SK-N-SH (cell line): ENCODE measurements at regions not wholly inside any gene's neighbourhood (a gene's known extent, or its start where the extent isn't known, plus 50 kb on each side); places are given as distances from the start of the nearest gene placed in this dataset.

ENCODE experiments used
- CTCF ChIA-PET: fragments of 300-600, 350-600 bp; formaldehyde crosslinking; extraction: SDS; loops from one replicate; lab custom pipeline; 2021; lab: Yijun Ruan, JAX
- POLR2A ChIA-PET: fragments of 350-600 bp; sonication (Branson Sonifier 250); formaldehyde crosslinking; extraction: SDS; loops from one replicate; lab custom pipeline; 2020; ENCODE audit warnings: antibody characterized with exemption, inconsistent platforms; lab: Yijun Ruan, JAX
- DNase-seq: peaks from one replicate; pipeline ENCODE4 v3.0.0; 2012
- H2AFZ ChIP-seq: fragments of 200-600 bp; sonication (generic); 2 replicates; pipeline ENCODE4 v1.8.1; 2016; ENCODE audit warnings: antibody characterized with exemption, mild to moderate bottlenecking, low read depth
- H3F3A ChIP-seq: fragments of 200-600 bp; sonication (generic); replicated peaks from 2 replicates; pipeline ENCODE3; 2016; ENCODE audit warnings: antibody characterized with exemption, mild to moderate bottlenecking; ENCODE audit not compliant: insufficient read depth
- H3K27ac ChIP-seq, 2 experiments: fragments of 200-500 bp in 1 of 2; fragments of 200-600 bp in 1 of 2; sonication (Bioruptor generic) in 1 of 2; sonication (generic), shearing (Covaris generic) in 1 of 2; 2 replicates each; pipeline versions ENCODE4 v1.5.1 to v1.6.1; 2014 to 2016; ENCODE audit warnings: low read depth in 2 of 2, inconsistent platforms in 1 of 2, low read length in 1 of 2, mild to moderate bottlenecking in 1 of 2, mixed read lengths in 1 of 2
- H3K27me3 ChIP-seq: fragments of 200-600 bp; sonication (generic), shearing (Covaris generic); 2 replicates; pipeline ENCODE4 v1.6.1; 2016; ENCODE audit warnings: mixed run types; ENCODE audit not compliant: insufficient read depth
- H3K36me3 ChIP-seq, 2 experiments: fragments of 200-500 bp in 1 of 2; fragments of 200-600 bp in 1 of 2; sonication (Bioruptor generic) in 1 of 2; sonication (generic) in 1 of 2; replicated peaks in 1 of 2; 2 replicates each; pipeline versions ENCODE3 to v1.5.1; 2014 to 2016; ENCODE audit warnings: low read length in 1 of 2, mild to moderate bottlenecking in 1 of 2; ENCODE audit not compliant: insufficient read depth in 2 of 2, control insufficient read depth in 1 of 2
- H3K4me1 ChIP-seq, 2 experiments: fragments of 200-500 bp in 1 of 2; fragments of 200-600 bp in 1 of 2; sonication (Bioruptor generic) in 1 of 2; sonication (generic), shearing (Covaris generic) in 1 of 2; 2 replicates each; pipeline versions ENCODE4 v1.5.1 to v1.6.1; 2014 to 2016; ENCODE audit warnings: low read depth in 1 of 2, low read length in 1 of 2, mixed run types in 1 of 2; ENCODE audit not compliant: insufficient read depth in 2 of 2, control insufficient read depth in 1 of 2
- H3K4me2 ChIP-seq: fragments of 200-600 bp; sonication (generic), shearing (Covaris generic); 2 replicates; pipeline ENCODE4 v1.6.1; 2017; ENCODE audit warnings: mixed run types
- H3K4me3 ChIP-seq, 2 experiments: fragments of 200-500 bp in 1 of 2; fragments of 200-600 bp in 1 of 2; sonication (Bioruptor generic) in 1 of 2; sonication (generic), shearing (Covaris generic) in 1 of 2; 2 replicates each; pipeline versions ENCODE4 v1.5.1 to v1.8.1; 2014 to 2016; ENCODE audit warnings: low read depth in 2 of 2, inconsistent platforms in 1 of 2, low read length in 1 of 2, mild to moderate bottlenecking in 1 of 2, mixed read lengths in 1 of 2, moderate library complexity in 1 of 2
- H3K79me2 ChIP-seq: fragments of 200-600 bp; sonication (generic); 2 replicates; pipeline ENCODE4 v1.8.1; 2017; ENCODE audit warnings: mild to moderate bottlenecking; ENCODE audit not compliant: insufficient read depth
- H3K9ac ChIP-seq: fragments of 200-600 bp; sonication (generic); 2 replicates; pipeline ENCODE4 v1.6.1; 2017; ENCODE audit warnings: mixed run types
- H3K9me2 ChIP-seq: fragments of 200-600 bp; sonication (generic); 2 replicates; pipeline ENCODE4 v1.6.1; 2017; ENCODE audit warnings: mixed run types
- H3K9me3 ChIP-seq: fragments of 200-600 bp; sonication (generic); 2 replicates; pipeline ENCODE4 v1.6.1; 2017; ENCODE audit warnings: mixed run types, mild to moderate bottlenecking, moderate library complexity
- H4K20me1 ChIP-seq: fragments of 200-600 bp; sonication (generic); 2 replicates; pipeline ENCODE4 v1.6.1; 2017; ENCODE audit warnings: mild to moderate bottlenecking, mixed run types; ENCODE audit not compliant: insufficient read depth
- CHD2 ChIP-seq: fragments of 150-350 bp; IDR thresholded peaks from 2 replicates; pipeline ENCODE4 v1.6.1; 2018; ENCODE audit warnings: low read length; ENCODE audit not compliant: partially characterized antibody
- ELF1 ChIP-seq: IDR thresholded peaks from 2 replicates; pipeline ENCODE4 v1.4.0; 2012
- FOSL2 ChIP-seq: IDR thresholded peaks from 2 replicates; pipeline ENCODE4 v1.4.0; 2012; ENCODE audit warnings: low read depth, mild to moderate bottlenecking, moderate library complexity, borderline replicate concordance
- FOXJ3 ChIP-seq: sonication (generic); formaldehyde crosslinking; IDR thresholded peaks from 2 replicates; pipeline ENCODE4 v1.5.1; 2020; ENCODE audit warnings: mild to moderate bottlenecking, missing genetic modification reagents
- GATA2 ChIP-seq: sonication (generic); formaldehyde crosslinking; IDR thresholded peaks from 2 replicates; pipeline ENCODE4 v1.5.0; 2020; ENCODE audit warnings: mild to moderate bottlenecking, missing genetic modification reagents
- RAD21 ChIP-seq: IDR thresholded peaks from 2 replicates; pipeline ENCODE4 v1.6.1; 2012; ENCODE audit warnings: mild to moderate bottlenecking, low read length
- RCOR1 ChIP-seq: fragments of 150-350 bp; IDR thresholded peaks from 2 replicates; pipeline ENCODE4 v1.6.1; 2017; ENCODE audit warnings: antibody characterized with exemption, low read length
- RFX5 ChIP-seq: IDR thresholded peaks from 2 replicates; pipeline ENCODE4 v1.6.1; 2012; ENCODE audit warnings: mild to moderate bottlenecking, improper control_type of control experiment, low read length
- RXRA ChIP-seq: IDR thresholded peaks from 2 replicates; pipeline ENCODE4 v1.4.0; 2012; ENCODE audit warnings: low read depth, mild to moderate bottlenecking, borderline replicate concordance
- SIN3A ChIP-seq: IDR thresholded peaks from 2 replicates; pipeline ENCODE4 v1.6.1; 2012; ENCODE audit warnings: low read depth, mild to moderate bottlenecking, low read length, moderate library complexity, borderline replicate concordance
- SMC3 ChIP-seq: IDR thresholded peaks from 2 replicates; pipeline ENCODE4 v1.6.1; 2012; ENCODE audit warnings: low read depth, low read length, improper control_type of control experiment
- TAF1 ChIP-seq: IDR thresholded peaks from 2 replicates; pipeline ENCODE4 v1.6.1; 2012; ENCODE audit warnings: low read depth, mild to moderate bottlenecking, low read length, moderate library complexity, borderline replicate concordance
- TCF12 ChIP-seq: IDR thresholded peaks from 2 replicates; pipeline ENCODE4 v1.4.0; 2012
- TEAD4 ChIP-seq: IDR thresholded peaks from 2 replicates; pipeline ENCODE4 v1.4.0; 2012; ENCODE audit warnings: mild to moderate bottlenecking, borderline replicate concordance; ENCODE audit not compliant: insufficient read depth
- YY1 ChIP-seq: IDR thresholded peaks from 2 replicates; pipeline ENCODE4 v1.4.0; 2012; ENCODE audit warnings: low read depth, mild to moderate bottlenecking
- WGBS: methylation state at CpG from one replicate; pipeline ENCODE4 v1.1.6; 2017; ENCODE audit warnings: low lambda C conversion rate; 5-methylcytosine and 5-hydroxymethylcytosine counted together
- TF ChIP-seq, protein P1 (sequence below): IDR thresholded peaks from 2 replicates; pipeline ENCODE4 v1.4.0; 2012; ENCODE audit warnings: low read depth, borderline replicate concordance
- TF ChIP-seq, protein P2 (sequence below): IDR thresholded peaks from 2 replicates; pipeline ENCODE4 v1.4.0; 2012; ENCODE audit warnings: low read depth
- TF ChIP-seq, protein P3 (sequence below): fragments of 150-350 bp; IDR thresholded peaks from 2 replicates; pipeline ENCODE4 v1.6.1; 2017; ENCODE audit warnings: antibody characterized with exemption, low read length, low read depth, borderline replicate concordance
- TF ChIP-seq, protein P4 (sequence below): IDR thresholded peaks from 2 replicates; pipeline ENCODE4 v1.4.0; 2012; ENCODE audit warnings: low read depth, borderline replicate concordance
- TF ChIP-seq, protein P5 (sequence below): IDR thresholded peaks from 2 replicates; pipeline ENCODE4 v1.6.1; 2012; ENCODE audit warnings: mild to moderate bottlenecking, low read depth, low read length, moderate library complexity

DNA sequence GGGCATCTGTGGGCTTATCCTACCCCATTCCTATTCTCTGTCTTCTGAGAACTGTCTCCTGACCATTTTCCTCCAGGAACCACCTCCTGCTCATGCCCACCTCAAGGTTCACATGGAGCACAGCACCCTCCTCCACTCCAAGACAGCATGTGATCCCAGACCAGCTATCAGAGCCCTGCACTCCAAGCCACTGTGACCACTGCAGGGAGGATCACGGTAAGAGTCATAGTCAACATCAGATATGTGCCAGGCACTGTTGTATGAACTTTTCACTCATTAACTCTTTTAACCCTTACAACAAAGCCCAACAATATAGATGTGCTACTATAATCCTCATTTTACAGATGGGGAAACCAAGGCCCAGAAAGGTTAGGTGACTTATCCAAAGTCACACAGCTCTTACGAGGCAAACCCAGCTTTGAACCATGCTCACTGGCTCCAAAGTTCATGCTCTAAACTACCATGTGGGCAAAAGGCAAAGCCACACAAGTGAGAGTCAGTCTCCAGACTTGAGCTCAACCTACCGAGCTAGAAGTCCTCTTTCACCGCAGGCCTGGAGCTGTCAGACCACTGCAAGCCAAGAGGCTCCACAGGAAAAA is 115.1 kb upstream of the IQSEC1 start:
- peaks cover 0 to 7% of the 10 kb centered on the region in 2 experiments; a peak in 1 of 4 replicates for H3K4me1 ChIP-seq
- no peaks in the 10 kb centered on the region for H3F3A ChIP-seq
- ChIA-PET POLR2A (no interaction called here), CTCF (interaction anchor here (0.9 to 2.0 kb wide), 2 partner anchors 27 to 96 kb away, joined by 3 to 11 read pairs; no protein-coding TSS in a partner anchor)
- TF ChIP-seq TAF1 (no peak), YY1 (no peak), RFX5 (no peak), TCF12 (no peak), TEAD4 (no peak), FOSL2 (no peak), ELF1 (no peak), GATA2 (CRISPR knock-in tag) (no peak), CHD2 (no peak), FOXJ3 (CRISPR knock-in tag) (no peak)
- TF ChIP-seq, protein P1, sequence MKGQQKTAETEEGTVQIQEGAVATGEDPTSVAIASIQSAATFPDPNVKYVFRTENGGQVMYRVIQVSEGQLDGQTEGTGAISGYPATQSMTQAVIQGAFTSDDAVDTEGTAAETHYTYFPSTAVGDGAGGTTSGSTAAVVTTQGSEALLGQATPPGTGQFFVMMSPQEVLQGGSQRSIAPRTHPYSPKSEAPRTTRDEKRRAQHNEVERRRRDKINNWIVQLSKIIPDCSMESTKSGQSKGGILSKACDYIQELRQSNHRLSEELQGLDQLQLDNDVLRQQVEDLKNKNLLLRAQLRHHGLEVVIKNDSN: no peak
- TF ChIP-seq, protein P2, sequence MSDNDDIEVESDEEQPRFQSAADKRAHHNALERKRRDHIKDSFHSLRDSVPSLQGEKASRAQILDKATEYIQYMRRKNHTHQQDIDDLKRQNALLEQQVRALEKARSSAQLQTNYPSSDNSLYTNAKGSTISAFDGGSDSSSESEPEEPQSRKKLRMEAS: no peak
- TF ChIP-seq, protein P3, sequence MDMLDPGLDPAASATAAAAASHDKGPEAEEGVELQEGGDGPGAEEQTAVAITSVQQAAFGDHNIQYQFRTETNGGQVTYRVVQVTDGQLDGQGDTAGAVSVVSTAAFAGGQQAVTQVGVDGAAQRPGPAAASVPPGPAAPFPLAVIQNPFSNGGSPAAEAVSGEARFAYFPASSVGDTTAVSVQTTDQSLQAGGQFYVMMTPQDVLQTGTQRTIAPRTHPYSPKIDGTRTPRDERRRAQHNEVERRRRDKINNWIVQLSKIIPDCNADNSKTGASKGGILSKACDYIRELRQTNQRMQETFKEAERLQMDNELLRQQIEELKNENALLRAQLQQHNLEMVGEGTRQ: no peak
- TF ChIP-seq, protein P4, sequence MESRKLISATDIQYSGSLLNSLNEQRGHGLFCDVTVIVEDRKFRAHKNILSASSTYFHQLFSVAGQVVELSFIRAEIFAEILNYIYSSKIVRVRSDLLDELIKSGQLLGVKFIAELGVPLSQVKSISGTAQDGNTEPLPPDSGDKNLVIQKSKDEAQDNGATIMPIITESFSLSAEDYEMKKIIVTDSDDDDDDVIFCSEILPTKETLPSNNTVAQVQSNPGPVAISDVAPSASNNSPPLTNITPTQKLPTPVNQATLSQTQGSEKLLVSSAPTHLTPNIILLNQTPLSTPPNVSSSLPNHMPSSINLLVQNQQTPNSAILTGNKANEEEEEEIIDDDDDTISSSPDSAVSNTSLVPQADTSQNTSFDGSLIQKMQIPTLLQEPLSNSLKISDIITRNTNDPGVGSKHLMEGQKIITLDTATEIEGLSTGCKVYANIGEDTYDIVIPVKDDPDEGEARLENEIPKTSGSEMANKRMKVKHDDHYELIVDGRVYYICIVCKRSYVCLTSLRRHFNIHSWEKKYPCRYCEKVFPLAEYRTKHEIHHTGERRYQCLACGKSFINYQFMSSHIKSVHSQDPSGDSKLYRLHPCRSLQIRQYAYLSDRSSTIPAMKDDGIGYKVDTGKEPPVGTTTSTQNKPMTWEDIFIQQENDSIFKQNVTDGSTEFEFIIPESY: no peak
- H3K4me3 ChIP-seq: no peak overlapping the region
- H3K9me2 ChIP-seq: no peaks in the 10 kb centered on the region
- H3K79me2 ChIP-seq: no peaks in the 10 kb centered on the region
- H3K9ac ChIP-seq: no peak overlapping the region
- WGBS: 46% methylated on average over 3 of the region's 4 CpGs
- H2AFZ ChIP-seq: no peak overlapping the region
- H3K36me3 ChIP-seq: no peaks in the 10 kb centered on the region
- no peaks in the 10 kb centered on the region for H3K27me3 ChIP-seq
- no peak overlapping the region for H3K27ac ChIP-seq
- H4K20me1 ChIP-seq: no peaks in the 10 kb centered on the region
- no peaks in the 10 kb centered on the region for H3K9me3 ChIP-seq
- DNase-seq: no peak
- H3K4me2 ChIP-seq: no peak overlapping the region

DNA sequence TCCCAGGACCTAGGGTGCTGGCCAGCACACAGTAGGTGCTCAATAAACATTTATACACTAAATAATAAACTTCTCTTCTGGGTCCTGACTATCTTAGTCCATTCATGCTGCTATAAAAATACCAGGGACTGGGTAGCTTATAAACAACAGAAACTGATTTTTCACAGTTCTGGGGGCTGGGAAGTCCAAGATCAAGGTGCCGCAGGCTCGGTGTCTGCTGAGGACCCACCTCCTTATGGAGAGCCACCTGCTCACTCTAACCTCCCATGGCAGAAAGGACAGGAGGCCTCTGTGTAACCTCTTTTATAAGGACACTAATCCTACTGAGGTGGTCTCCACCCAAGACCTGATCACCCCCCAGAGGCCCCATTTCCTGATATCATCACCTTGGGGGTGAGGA is 114.4 kb upstream of the IQSEC1 start:
- CTCF ChIA-PET: no interaction called here
- H3K9me3 ChIP-seq: no peaks in the 10 kb centered on the region
- TF ChIP-seq RAD21 (no peak), TEAD4 (no peak), YY1 (no peak), RCOR1 (no peak), CHD2 (no peak), SIN3A (no peak), RXRA (no peak), SMC3 (no peak)
- TF ChIP-seq, protein P5, sequence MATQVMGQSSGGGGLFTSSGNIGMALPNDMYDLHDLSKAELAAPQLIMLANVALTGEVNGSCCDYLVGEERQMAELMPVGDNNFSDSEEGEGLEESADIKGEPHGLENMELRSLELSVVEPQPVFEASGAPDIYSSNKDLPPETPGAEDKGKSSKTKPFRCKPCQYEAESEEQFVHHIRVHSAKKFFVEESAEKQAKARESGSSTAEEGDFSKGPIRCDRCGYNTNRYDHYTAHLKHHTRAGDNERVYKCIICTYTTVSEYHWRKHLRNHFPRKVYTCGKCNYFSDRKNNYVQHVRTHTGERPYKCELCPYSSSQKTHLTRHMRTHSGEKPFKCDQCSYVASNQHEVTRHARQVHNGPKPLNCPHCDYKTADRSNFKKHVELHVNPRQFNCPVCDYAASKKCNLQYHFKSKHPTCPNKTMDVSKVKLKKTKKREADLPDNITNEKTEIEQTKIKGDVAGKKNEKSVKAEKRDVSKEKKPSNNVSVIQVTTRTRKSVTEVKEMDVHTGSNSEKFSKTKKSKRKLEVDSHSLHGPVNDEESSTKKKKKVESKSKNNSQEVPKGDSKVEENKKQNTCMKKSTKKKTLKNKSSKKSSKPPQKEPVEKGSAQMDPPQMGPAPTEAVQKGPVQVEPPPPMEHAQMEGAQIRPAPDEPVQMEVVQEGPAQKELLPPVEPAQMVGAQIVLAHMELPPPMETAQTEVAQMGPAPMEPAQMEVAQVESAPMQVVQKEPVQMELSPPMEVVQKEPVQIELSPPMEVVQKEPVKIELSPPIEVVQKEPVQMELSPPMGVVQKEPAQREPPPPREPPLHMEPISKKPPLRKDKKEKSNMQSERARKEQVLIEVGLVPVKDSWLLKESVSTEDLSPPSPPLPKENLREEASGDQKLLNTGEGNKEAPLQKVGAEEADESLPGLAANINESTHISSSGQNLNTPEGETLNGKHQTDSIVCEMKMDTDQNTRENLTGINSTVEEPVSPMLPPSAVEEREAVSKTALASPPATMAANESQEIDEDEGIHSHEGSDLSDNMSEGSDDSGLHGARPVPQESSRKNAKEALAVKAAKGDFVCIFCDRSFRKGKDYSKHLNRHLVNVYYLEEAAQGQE: no peak

More for the DNA sequence above, 114.4 kb upstream of the IQSEC1 start:
- H3K9ac ChIP-seq: no peak overlapping the region
- H3K27me3 ChIP-seq: no peaks in the 10 kb centered on the region
- no peak overlapping the region for H2AFZ ChIP-seq
- H3K27ac ChIP-seq: no peak overlapping the region
- H3K36me3 ChIP-seq: no peaks in the 10 kb centered on the region
- H3K4me1 ChIP-seq: peaks cover 0 to under 1% of the 10 kb centered on the region in 2 experiments; a peak in 1 of 4 replicates
- H3F3A ChIP-seq: no peaks in the 10 kb centered on the region
- POLR2A ChIA-PET: no interaction called here
- H3K4me3 ChIP-seq: no peak overlapping the region
- no peak overlapping the region for H3K4me2 ChIP-seq
- H4K20me1 ChIP-seq: no peaks in the 10 kb centered on the region
- H3K79me2 ChIP-seq: no peaks in the 10 kb centered on the region
- no peak for DNase-seq
- WGBS: no CpG with 5 or more reads among the region's 2 CpGs
- H3K9me2 ChIP-seq: no peaks in the 10 kb centered on the region
